Osteoblast (primary cell): ENCODE measurements at regions not wholly inside any gene's neighbourhood (a gene's known extent, or its start where the extent isn't known, plus 50 kb on each side); places are given as distances from the start of the nearest gene placed in this dataset.

Experiments used
- DNase-seq: peaks from one replicate; pipeline ENCODE4 v3.0.0; 2011; ENCODE audit warnings: low spot score, mixed read lengths; ENCODE audit not compliant: insufficient read length; ENCODE audit errors: missing footprints
- H2AFZ ChIP-seq: 2 replicates; pipeline ENCODE4 v1.6.0; 2011; ENCODE audit warnings: mild to moderate bottlenecking, low read length
- H3K27ac ChIP-seq: 2 replicates; pipeline ENCODE4 v1.5.1; 2011; ENCODE audit warnings: mild to moderate bottlenecking, low read depth, low read length, moderate library complexity
- H3K27me3 ChIP-seq: 2 replicates; pipeline ENCODE4 v1.6.0; 2012; ENCODE audit warnings: mild to moderate bottlenecking, control low read depth, inconsistent platforms, low read length, moderate library complexity; ENCODE audit not compliant: insufficient read depth
- H3K36me3 ChIP-seq: 2 replicates; pipeline ENCODE4 v1.5.1; 2011; ENCODE audit warnings: mild to moderate bottlenecking, low read length, control low read depth, moderate library complexity; ENCODE audit not compliant: insufficient read depth
- H3K4me1 ChIP-seq: 2 replicates; pipeline ENCODE4 v1.5.1; 2011; ENCODE audit warnings: mild to moderate bottlenecking, low read length, control low read depth, moderate library complexity; ENCODE audit not compliant: insufficient read depth
- H3K4me2 ChIP-seq: 2 replicates; pipeline ENCODE4 v1.6.0; 2011; ENCODE audit warnings: mild to moderate bottlenecking, low read length; ENCODE audit not compliant: insufficient read depth
- H3K4me3 ChIP-seq: fragments of 200-600 bp; sonication (generic); 3 replicates; pipeline ENCODE4 v1.5.1; 2012; ENCODE audit warnings: mild to moderate bottlenecking, low read length, inconsistent platforms; ENCODE audit not compliant: insufficient read depth
- H3K79me2 ChIP-seq: 2 replicates; pipeline ENCODE4 v1.6.0; 2012; ENCODE audit warnings: mild to moderate bottlenecking, low read length, control low read depth, inconsistent platforms; ENCODE audit not compliant: insufficient read depth
- H3K9me3 ChIP-seq: 2 replicates; pipeline ENCODE4 v1.5.1; 2011; ENCODE audit warnings: low read depth, low read length, control low read depth
- H4K20me1 ChIP-seq: 2 replicates; pipeline ENCODE4 v1.6.0; 2012; ENCODE audit warnings: mild to moderate bottlenecking, low read length, control low read depth; ENCODE audit not compliant: insufficient read depth
- CTCF ChIP-seq: IDR thresholded peaks from 2 replicates; pipeline ENCODE4 v1.5.1; 2011; ENCODE audit warnings: mild to moderate bottlenecking, low read depth, low read length, moderate library complexity; ENCODE audit errors: extremely low read depth

DNA sequence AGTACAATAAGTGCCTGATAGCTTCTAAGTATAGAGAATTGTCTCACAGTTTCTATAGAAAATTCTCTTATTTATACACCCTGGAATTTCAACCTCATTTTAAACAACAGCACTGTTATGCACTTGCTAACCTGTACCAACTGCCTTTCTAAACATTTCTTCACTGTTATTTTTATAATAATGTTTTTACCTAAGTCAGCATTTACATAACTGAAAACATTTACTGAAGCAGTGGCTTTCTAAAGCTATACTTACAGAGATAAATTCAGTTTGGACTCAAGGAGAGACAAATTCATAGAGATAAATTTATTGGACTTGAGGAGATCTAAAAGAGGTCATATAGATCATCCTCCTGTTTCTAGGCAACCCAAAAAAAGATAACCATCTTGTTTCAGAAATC is 686.6 kb upstream of the FAT3 start:
- no peak for DNase-seq
- peaks cover 2% of the 10 kb centered on the region for H3K9me3 ChIP-seq
- no peak for TF ChIP-seq CTCF
- H4K20me1 ChIP-seq, result no peaks in the 10 kb centered on the region
- no peak overlapping the region for H3K4me2 ChIP-seq
- H3K27ac ChIP-seq, result no peak overlapping the region
- no peak overlapping the region for H3K4me3 ChIP-seq
- no peak overlapping the region for H2AFZ ChIP-seq
- H3K36me3 ChIP-seq, result no peaks in the 10 kb centered on the region
- no peaks in the 10 kb centered on the region for H3K27me3 ChIP-seq
- H3K79me2 ChIP-seq, result no peaks in the 10 kb centered on the region
- no peaks in the 10 kb centered on the region for H3K4me1 ChIP-seq

DNA sequence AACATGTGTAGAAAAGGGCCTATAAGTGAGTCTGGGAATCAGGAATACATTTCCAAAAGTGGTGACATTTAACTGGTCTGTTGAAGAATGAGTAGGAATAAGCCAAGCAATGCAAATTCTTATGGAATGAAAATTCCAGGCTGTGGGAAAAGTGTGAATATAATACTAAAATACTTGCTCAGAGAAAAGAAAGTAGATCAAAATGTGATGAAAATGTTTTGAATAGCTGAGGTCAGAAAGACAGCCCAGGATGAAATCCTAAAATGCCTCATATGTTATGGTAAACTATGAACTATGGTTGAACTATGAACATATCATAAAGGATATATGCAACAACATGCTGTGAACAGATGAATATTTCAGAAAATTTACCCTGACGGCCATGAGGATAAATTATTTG is 688.3 kb upstream of the FAT3 start:
- Histone ChIP-seq H3K4me1 (no peaks in the 10 kb centered on the region), H3K4me3 (no peak overlapping the region), H3K79me2 (no peaks in the 10 kb centered on the region), H3K27ac (no peak overlapping the region), H3K36me3 (no peaks in the 10 kb centered on the region), H2AFZ (no peak overlapping the region), H3K9me3 (peaks cover 2% of the 10 kb centered on the region), H3K4me2 (no peak overlapping the region), H4K20me1 (no peaks in the 10 kb centered on the region), H3K27me3 (no peaks in the 10 kb centered on the region)
- TF ChIP-seq CTCF, result no peak
- no peak for DNase-seq

GRCh38 chr11:91528965-91529364 is 695.7 kb upstream of the FAT3 start:
- no peaks in the 10 kb centered on the region for H3K9me3 ChIP-seq
- H3K79me2 ChIP-seq, result no peaks in the 10 kb centered on the region
- no peaks in the 10 kb centered on the region for H3K4me1 ChIP-seq
- no peak overlapping the region for H3K4me3 ChIP-seq
- no peak overlapping the region for H3K4me2 ChIP-seq
- no peak overlapping the region for H2AFZ ChIP-seq
- no peaks in the 10 kb centered on the region for H3K36me3 ChIP-seq
- TF ChIP-seq CTCF, result no peak
- DNase-seq, result no peak
- no peaks in the 10 kb centered on the region for H4K20me1 ChIP-seq
- H3K27ac ChIP-seq, result no peak overlapping the region
- H3K27me3 ChIP-seq, result no peaks in the 10 kb centered on the region

DNA sequence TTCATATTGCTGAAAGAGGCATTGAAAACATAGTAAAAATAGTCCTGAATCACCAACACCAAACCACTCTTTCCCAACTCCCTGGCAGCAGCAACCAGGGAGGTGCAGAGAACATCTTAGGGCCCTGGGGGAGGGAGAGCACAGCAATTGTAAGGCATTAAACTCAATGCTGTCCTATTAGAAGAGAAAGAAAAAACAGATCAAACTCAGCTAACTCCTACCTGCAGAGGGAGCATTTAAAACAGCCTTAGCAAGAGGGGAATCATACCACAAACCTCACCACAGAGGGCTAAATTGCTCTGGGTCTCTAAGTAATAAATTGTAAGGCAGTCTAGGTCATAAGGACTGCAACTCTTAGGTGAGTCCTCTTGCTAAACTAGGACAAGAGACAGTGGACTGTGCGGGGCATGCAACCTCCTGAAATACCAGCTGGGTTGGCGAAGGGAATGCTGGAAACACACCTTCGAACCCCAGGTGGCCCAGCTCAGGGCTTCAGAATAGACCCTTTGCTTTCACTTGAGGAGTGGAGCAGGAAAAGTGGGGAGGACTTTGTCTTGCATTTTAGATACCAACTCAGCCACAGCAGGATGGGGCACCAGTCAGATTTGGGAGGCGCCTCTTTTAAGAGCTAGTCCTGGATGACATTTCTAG is 697.1 kb upstream of the FAT3 start:
- DNase-seq, result no peak
- no peaks in the 10 kb centered on the region for H3K36me3 ChIP-seq
- H3K27ac ChIP-seq, result no peak overlapping the region
- no peaks in the 10 kb centered on the region for H4K20me1 ChIP-seq
- no peaks in the 10 kb centered on the region for H3K79me2 ChIP-seq
- H2AFZ ChIP-seq, result no peak overlapping the region
- H3K4me1 ChIP-seq, result no peaks in the 10 kb centered on the region
- H3K9me3 ChIP-seq, result peaks cover 3% of the 10 kb centered on the region
- H3K27me3 ChIP-seq, result no peaks in the 10 kb centered on the region
- no peak for TF ChIP-seq CTCF
- no peak overlapping the region for H3K4me3 ChIP-seq
- H3K4me2 ChIP-seq, result no peak overlapping the region
